NT2/D1 (cell line): ENCODE measurements at regions not wholly inside any gene's neighbourhood (a gene's known extent, or its start where the extent isn't known, plus 50 kb on each side); places are given as distances from the start of the nearest gene placed in this dataset.

Experiments used
- DNase-seq: peaks from one replicate; pipeline ENCODE4 v3.0.0-alpha.2; 2011; ENCODE audit warnings: low read depth, low spot score
- H3K27me3 ChIP-seq: 2 replicates; pipeline ENCODE4 v1.6.0; 2011; ENCODE audit warnings: mild to moderate bottlenecking; ENCODE audit not compliant: insufficient read length, insufficient read depth
- H3K36me3 ChIP-seq: 2 replicates; pipeline ENCODE4 v1.6.1; 2011; ENCODE audit warnings: mild to moderate bottlenecking, low read length, mixed read lengths; ENCODE audit not compliant: insufficient read depth, insufficient read length
- H3K4me1 ChIP-seq: 2 replicates; pipeline ENCODE4 v1.5.1; 2011; ENCODE audit not compliant: insufficient read depth, insufficient read length
- H3K4me3 ChIP-seq: 2 replicates; pipeline ENCODE4 v1.5.1; 2011; ENCODE audit warnings: low read depth; ENCODE audit not compliant: insufficient read length
- H3K9ac ChIP-seq: 2 replicates; pipeline ENCODE4 v1.6.0; 2011; ENCODE audit warnings: low read depth; ENCODE audit not compliant: insufficient read length
- H3K9me3 ChIP-seq: 2 replicates; pipeline ENCODE4 v1.5.1; 2011; ENCODE audit warnings: mild to moderate bottlenecking, low read length; ENCODE audit not compliant: insufficient read depth
- SUZ12 ChIP-seq: IDR thresholded peaks from 2 replicates; pipeline ENCODE4 v1.6.1; 2011; ENCODE audit not compliant: insufficient read length, insufficient read depth; ENCODE audit errors: extremely low read depth
- YY1 ChIP-seq: IDR thresholded peaks from 2 replicates; pipeline ENCODE4 v1.6.1; 2011; ENCODE audit not compliant: insufficient read length, insufficient read depth
- ZNF274 ChIP-seq: IDR thresholded peaks from 2 replicates; pipeline ENCODE4 v1.6.1; 2011; ENCODE audit warnings: mild to moderate bottlenecking, low read depth, low read length

DNA sequence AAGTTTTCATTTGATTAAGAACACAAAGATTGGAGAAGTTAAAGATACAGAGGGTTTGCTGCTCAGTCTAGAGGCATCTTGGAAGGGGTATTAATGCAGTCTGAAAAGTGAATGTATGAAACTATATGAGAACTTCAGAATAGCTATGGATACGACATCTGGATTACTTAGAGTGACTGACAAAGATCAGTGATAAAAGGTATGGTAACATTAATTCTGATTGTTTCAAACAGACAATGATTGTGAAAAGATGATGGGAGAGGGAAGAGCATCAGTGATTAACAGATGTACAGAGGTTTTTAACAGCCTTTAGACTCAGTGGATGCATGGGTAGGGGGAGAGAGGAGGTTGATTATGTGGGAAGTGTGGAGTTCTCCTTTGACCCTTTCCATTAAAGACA, 919.4 kb upstream of the CNTN5 start:
- Histone ChIP-seq H3K4me1 (no peaks in the 10 kb centered on the region), H3K4me3 (no peak overlapping the region), H3K27me3 (no peaks in the 10 kb centered on the region), H3K9me3 (no peaks in the 10 kb centered on the region), H3K36me3 (no peaks in the 10 kb centered on the region), H3K9ac (no peak overlapping the region)
- TF ChIP-seq ZNF274 (no peak), YY1 (no peak), SUZ12 (no peak)
- no peak for DNase-seq

DNA sequence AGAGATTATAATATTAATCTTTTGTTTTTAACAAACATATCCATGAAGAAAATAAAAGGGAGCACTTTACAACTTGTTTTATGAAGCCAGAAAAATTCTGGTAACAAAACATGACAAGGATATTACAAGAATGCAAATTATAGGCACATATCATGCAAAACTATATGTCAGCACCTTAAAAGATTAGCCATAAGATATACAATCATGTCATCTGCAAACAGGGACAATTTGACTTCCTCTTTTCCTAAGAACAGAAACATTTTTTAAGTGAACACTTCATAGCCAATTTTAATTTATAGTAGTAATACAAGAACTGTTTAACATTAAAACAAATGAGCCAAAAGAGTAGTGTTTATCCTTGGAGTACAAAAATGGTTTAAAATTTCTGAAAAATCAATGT, 916.5 kb upstream of the CNTN5 start:
- Histone ChIP-seq H3K36me3 (no peaks in the 10 kb centered on the region), H3K4me3 (no peak overlapping the region), H3K9me3 (no peaks in the 10 kb centered on the region), H3K9ac (no peak overlapping the region), H3K4me1 (no peaks in the 10 kb centered on the region), H3K27me3 (no peaks in the 10 kb centered on the region)
- no peak for TF ChIP-seq ZNF274
- TF ChIP-seq YY1: no peak
- no peak for TF ChIP-seq SUZ12
- no peak for DNase-seq

DNA sequence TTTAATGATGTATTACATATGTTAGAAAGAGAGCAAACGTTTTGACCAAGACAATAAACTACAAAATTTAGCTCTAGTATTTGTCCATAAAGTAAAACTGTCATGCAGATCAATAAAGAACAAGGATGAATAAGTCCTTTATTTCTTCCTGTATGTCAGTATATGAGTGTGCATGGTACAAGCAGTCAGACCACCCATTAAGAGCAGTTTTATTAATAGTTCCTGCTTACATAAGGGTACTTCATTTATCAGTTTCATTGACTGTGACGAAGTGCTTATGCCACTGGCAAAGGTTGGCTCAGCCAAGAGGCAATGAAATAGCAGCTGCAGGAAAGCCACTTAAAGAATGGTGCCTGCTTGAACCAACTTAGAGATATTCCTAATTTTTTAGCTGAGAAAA, 913.0 kb upstream of the CNTN5 start:
- Histone ChIP-seq H3K9ac (no peak overlapping the region), H3K4me3 (no peak overlapping the region), H3K27me3 (no peaks in the 10 kb centered on the region), H3K4me1 (no peaks in the 10 kb centered on the region), H3K9me3 (no peaks in the 10 kb centered on the region), H3K36me3 (no peaks in the 10 kb centered on the region)
- DNase-seq: no peak
- TF ChIP-seq ZNF274: no peak
- TF ChIP-seq SUZ12: no peak
- TF ChIP-seq YY1: no peak

DNA sequence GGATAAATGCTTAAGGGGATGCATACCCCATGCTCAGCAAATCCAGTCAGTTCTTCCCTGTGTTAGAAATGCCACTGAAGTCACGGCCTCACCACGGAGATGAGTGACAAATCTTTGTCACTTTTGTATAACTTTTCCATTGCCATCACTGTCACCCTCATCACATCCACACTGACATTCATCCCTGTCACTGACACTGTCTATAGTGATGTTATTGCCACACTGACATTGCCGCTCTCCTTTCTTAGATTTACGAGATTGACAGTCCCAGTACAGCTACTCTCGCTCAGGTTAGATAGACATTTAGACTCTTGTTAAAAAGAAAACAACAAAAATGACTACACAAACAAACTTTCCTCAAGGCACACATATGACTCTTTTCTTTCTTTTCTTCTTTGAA, 910.7 kb upstream of the CNTN5 start:
- Histone ChIP-seq H3K27me3 (no peaks in the 10 kb centered on the region), H3K4me3 (no peak overlapping the region), H3K9me3 (no peaks in the 10 kb centered on the region), H3K9ac (no peak overlapping the region), H3K36me3 (no peaks in the 10 kb centered on the region), H3K4me1 (no peaks in the 10 kb centered on the region)
- DNase-seq: no peak
- no peak for TF ChIP-seq SUZ12
- no peak for TF ChIP-seq YY1
- no peak for TF ChIP-seq ZNF274

DNA sequence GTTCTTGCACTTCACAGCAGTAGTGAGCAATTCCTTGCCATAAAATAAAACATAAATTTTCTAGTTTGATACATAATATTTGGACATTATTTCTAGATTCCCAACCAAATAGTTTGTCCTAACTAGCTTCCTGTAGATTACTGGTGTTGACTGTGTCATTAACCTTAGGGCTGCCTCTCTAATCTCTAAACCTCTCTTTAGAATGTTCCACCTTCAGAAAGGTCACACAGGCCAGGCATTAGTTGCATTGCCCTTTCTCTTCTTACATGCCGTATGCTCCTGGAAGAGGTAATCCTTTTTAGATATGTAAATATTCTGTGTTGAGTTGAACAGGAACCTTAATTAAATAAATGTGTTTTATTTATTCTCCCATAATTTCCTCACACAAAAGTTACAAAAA, 904.9 kb upstream of the CNTN5 start:
- no peak overlapping the region for H3K4me3 ChIP-seq
- no peak for DNase-seq
- no peaks in the 10 kb centered on the region for H3K36me3 ChIP-seq
- no peaks in the 10 kb centered on the region for H3K9me3 ChIP-seq
- no peaks in the 10 kb centered on the region for H3K27me3 ChIP-seq
- no peak for TF ChIP-seq ZNF274
- no peak for TF ChIP-seq SUZ12
- no peak for TF ChIP-seq YY1
- H3K4me1 ChIP-seq: no peaks in the 10 kb centered on the region
- H3K9ac ChIP-seq: no peak overlapping the region

DNA sequence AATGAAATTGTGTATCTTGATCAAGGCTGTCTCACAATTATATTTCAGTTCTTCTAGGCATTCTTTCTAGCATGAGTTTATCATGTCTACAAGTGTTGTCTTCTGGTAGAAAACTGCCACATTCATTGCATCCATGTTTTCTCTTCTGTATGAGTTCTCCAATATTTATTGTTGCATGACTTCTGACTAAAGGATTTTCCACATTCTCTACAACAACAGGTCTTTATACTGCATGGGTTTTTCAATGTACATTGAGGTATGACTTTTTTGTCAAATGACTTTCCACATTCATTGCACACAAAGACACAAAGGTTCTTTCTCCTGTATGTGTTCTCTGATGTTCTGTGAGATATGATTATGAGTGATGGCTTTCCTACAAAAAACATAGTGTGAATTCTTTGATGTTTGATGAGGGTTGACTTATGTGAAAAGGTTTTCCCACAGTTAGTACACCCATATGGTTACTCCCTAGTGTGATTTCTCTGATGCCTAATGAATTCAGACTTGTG, 890.6 kb upstream of the CNTN5 start:
- H3K27me3 ChIP-seq: no peaks in the 10 kb centered on the region
- no peaks in the 10 kb centered on the region for H3K4me1 ChIP-seq
- no peak for TF ChIP-seq ZNF274
- no peak for TF ChIP-seq SUZ12
- no peak for TF ChIP-seq YY1
- H3K9ac ChIP-seq: no peak overlapping the region
- H3K9me3 ChIP-seq: no peaks in the 10 kb centered on the region; the same call in 1 of the 2 replicates
- H3K4me3 ChIP-seq: no peak overlapping the region
- no peak for DNase-seq
- H3K36me3 ChIP-seq: no peaks in the 10 kb centered on the region

DNA sequence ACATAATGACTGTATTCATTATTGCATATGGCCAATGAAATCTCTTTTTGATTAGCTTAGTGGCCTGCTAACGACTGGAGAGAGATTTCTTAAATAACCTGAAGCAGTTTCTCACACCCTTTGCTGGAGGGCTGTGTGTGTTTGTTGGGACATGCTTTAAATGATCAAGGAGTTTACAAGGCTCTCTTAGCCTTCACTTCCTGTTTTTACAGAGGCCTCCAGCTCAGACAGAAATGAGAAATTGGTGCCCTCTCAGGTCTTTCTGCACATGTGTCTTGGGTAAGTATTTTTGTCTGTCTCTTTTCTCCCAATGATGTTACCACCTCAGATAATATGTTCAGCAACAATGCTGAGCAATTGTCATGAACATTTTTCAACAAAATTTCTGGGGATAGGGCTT, 884.4 kb upstream of the CNTN5 start:
- Histone ChIP-seq H3K36me3 (no peaks in the 10 kb centered on the region), H3K9me3 (no peaks in the 10 kb centered on the region), H3K9ac (no peak overlapping the region), H3K4me1 (no peaks in the 10 kb centered on the region), H3K4me3 (no peak overlapping the region), H3K27me3 (no peaks in the 10 kb centered on the region)
- TF ChIP-seq SUZ12 (no peak), YY1 (no peak), ZNF274 (no peak)
- DNase-seq: no peak
